LNCAP (cell line): ENCODE measurements at regions not wholly inside any gene's neighbourhood (a gene's known extent, or its start where the extent isn't known, plus 50 kb on each side); places are given as distances from the start of the nearest gene placed in this dataset.

ENCODE experiments used
- CTCF ChIP-seq: fragments of 450-650 bp; IDR thresholded peaks from 2 replicates; pipeline ENCODE4 v1.5.1; 2017; ENCODE audit warnings: mild to moderate bottlenecking

- TF ChIP-seq CTCF, result no peak
These were observed 50.8 kb upstream of the MLN start for GRCh38 chr6:33854572-33855030.

- no peak for TF ChIP-seq CTCF
These were observed 49.9 kb upstream of the MLN start for GRCh38 chr6:33853736-33854135.
